ENCODE measurements at regions not wholly inside any gene's neighbourhood (a gene's known extent, or its start where the extent isn't known, plus 50 kb on each side); places are given as distances from the start of the nearest gene placed in this dataset.

DNA sequence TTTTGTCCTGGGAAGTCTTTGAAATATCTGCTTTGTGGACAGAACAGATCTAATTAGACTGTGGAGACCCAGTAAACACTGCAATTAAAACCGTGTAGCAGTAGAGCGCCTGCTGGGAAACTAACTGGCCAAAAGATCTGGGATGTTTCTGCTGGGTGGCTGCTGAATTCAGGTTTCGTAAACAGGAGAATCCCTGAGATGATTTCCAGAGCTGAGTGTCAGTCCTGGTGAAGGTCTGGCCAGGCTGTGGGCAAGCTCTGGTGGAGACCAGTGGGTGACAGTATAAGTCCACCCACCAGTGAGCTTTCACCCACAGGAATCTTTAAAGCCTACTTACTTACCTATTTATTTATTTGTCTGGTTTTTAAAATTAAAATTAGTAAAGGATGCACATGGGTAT is 257.2 kb downstream of the IRF8 start:
- H3K9me1 ChIP-seq (replicated peaks; ENCODE audit: control insufficient read depth, extremely low read depth, insufficient read depth, low read length), result no peaks in the 10 kb centered on the region
- DNase-seq (ENCODE audit: low read depth, low spot score) (no peak), FAIRE-seq (no peak)
- H3K27me3 ChIP-seq (ENCODE audit: control insufficient read depth in 2 of 2, insufficient read depth in 2 of 2, low read length in 2 of 2), result peaks cover 0 to 2% of the 10 kb centered on the region in 2 experiments
- no peaks in the 10 kb centered on the region for H3K79me2 ChIP-seq (ENCODE audit: control insufficient read depth, insufficient read depth, low read length)
- H3K4me3 ChIP-seq (replicated peaks in 1 of 3; ENCODE audit: insufficient read depth in 1 of 3, low read depth in 1 of 3, low read length in 3 of 3), result no peak overlapping the region
- H4K20me1 ChIP-seq (replicated peaks; ENCODE audit: control insufficient read depth, extremely low read depth, insufficient read depth, low read length), result no peaks in the 10 kb centered on the region
- no peak overlapping the region for H3K4me2 ChIP-seq (ENCODE audit: insufficient read depth, low read length)
- no TSS peak for BruUV-seq (replicated peaks)
- no peak overlapping the region for H3K27ac ChIP-seq (ENCODE audit: insufficient read depth, low read depth, low read length)
- ChIA-PET POLR2A (no interaction called here), CTCF (no interaction called here)
- H3K9me3 ChIP-seq (replicated peaks; ENCODE audit: control insufficient read depth, insufficient read depth, low read length), result no peaks in the 10 kb centered on the region
- no peak overlapping the region for H2AFZ ChIP-seq (ENCODE audit: low read depth, low read length)
- peaks cover 5% of the 10 kb centered on the region for H3K4me1 ChIP-seq (ENCODE audit: control insufficient read depth, extremely low read depth, insufficient read depth, low read length)
- TF ChIP-seq FOS (IDR thresholded peaks at IDR 0.05; ENCODE audit: borderline replicate concordance, insufficient read depth, low read length) (no peak), MAX (IDR thresholded peaks at IDR 0.05; ENCODE audit: insufficient read depth, insufficient read length) (no peak), CTCF (IDR thresholded peaks at IDR 0.05; ENCODE audit: extremely low read depth in 1 of 2, insufficient read depth in 1 of 2, low read depth in 1 of 2, low read length in 2 of 2) (no peak), POLR2AphosphoS5 (IDR thresholded peaks at IDR 0.05; ENCODE audit: insufficient read depth, low read depth, low read length) (no peak), JUN (IDR thresholded peaks at IDR 0.05; ENCODE audit: borderline replicate concordance, insufficient read depth, insufficient read length, low read depth) (no peak), GATA2 (IDR thresholded peaks at IDR 0.05; ENCODE audit: insufficient read depth, insufficient read length, low read depth, low read length) (no peak), EZH2 (IDR thresholded peaks at IDR 0.05; ENCODE audit: borderline replicate concordance, low read depth, low read length, severe bottlenecking) (no peak), POLR2A (IDR thresholded peaks at IDR 0.05; ENCODE audit: low read depth, low read length) (no peak), MYC (IDR thresholded peaks at IDR 0.05; ENCODE audit: low read depth, low read length) (no peak)
- intact Hi-C loops (cut with micrococcal nuclease), result no loop called here
- H3K36me3 ChIP-seq (ENCODE audit: control insufficient read depth in 2 of 2, extremely low read depth in 1 of 2, insufficient read depth in 2 of 2, low read length in 2 of 2), result no peaks in the 10 kb centered on the region
- dilution Hi-C loops (cut with MboI; ENCODE audit: extremely low pct_ligation_motif_present, low sequenced_read_pairs), result no loop called here
- no peak overlapping the region for H3K9ac ChIP-seq (replicated peaks; ENCODE audit: extremely low read depth, insufficient read depth, low read length)

Data from endothelial cell of umbilical vein (primary cell).